HFF-Myc (cell line): ENCODE measurements at regions not wholly inside any gene's neighbourhood (a gene's known extent, or its start where the extent isn't known, plus 50 kb on each side); places are given as distances from the start of the nearest gene placed in this dataset.

ENCODE experiments used
- DNase-seq: peaks from one replicate; pipeline ENCODE4 v3.0.0-alpha.2; 2011; ENCODE audit warnings: low read depth; ENCODE audit errors: extremely low read depth
- H3K4me3 ChIP-seq: replicated peaks from 2 replicates; pipeline ENCODE4 v1.5.1; 2011; ENCODE audit warnings: low read depth, mild to moderate bottlenecking, control low read depth, low read length
- CTCF ChIP-seq: IDR thresholded peaks from 2 replicates; pipeline ENCODE4 v1.5.1; 2012; ENCODE audit warnings: mild to moderate bottlenecking, low read depth, low read length, control low read depth; ENCODE audit errors: missing control alignments

GRCh38 chr11:91406009-91406408, 818.6 kb upstream of the FAT3 start:
- no peak for DNase-seq
- H3K4me3 ChIP-seq: no peak overlapping the region
- no peak for TF ChIP-seq CTCF

- no peak for DNase-seq
- no peak overlapping the region for H3K4me3 ChIP-seq
- no peak for TF ChIP-seq CTCF
Observed at GRCh38 chr11:91404344-91404743, 820.3 kb upstream of the FAT3 start.

GRCh38 chr11:91397134-91397468, 827.5 kb upstream of the FAT3 start:
- DNase-seq: no peak
- no peak overlapping the region for H3K4me3 ChIP-seq
- TF ChIP-seq CTCF: no peak

- H3K4me3 ChIP-seq: no peak overlapping the region
- TF ChIP-seq CTCF: no peak
- DNase-seq: no peak
Observed at GRCh38 chr11:91396236-91397133, 828.1 kb upstream of the FAT3 start.

GRCh38 chr11:91394727-91395414, 829.7 kb upstream of the FAT3 start:
- no peak for TF ChIP-seq CTCF
- DNase-seq: no peak
- no peak overlapping the region for H3K4me3 ChIP-seq

GRCh38 chr11:91394073-91394726, 830.4 kb upstream of the FAT3 start:
- TF ChIP-seq CTCF: no peak
- H3K4me3 ChIP-seq: no peak overlapping the region
- DNase-seq: no peak
